ENCODE measurements at regions not wholly inside any gene's neighbourhood (a gene's known extent, or its start where the extent isn't known, plus 50 kb on each side); places are given as distances from the start of the nearest gene placed in this dataset.
"Not testable (repeated sequence)": the region's sequence is repeated elsewhere in the genome, so short reads cannot be mapped to it uniquely, and the experiment has no call there.

DNA sequence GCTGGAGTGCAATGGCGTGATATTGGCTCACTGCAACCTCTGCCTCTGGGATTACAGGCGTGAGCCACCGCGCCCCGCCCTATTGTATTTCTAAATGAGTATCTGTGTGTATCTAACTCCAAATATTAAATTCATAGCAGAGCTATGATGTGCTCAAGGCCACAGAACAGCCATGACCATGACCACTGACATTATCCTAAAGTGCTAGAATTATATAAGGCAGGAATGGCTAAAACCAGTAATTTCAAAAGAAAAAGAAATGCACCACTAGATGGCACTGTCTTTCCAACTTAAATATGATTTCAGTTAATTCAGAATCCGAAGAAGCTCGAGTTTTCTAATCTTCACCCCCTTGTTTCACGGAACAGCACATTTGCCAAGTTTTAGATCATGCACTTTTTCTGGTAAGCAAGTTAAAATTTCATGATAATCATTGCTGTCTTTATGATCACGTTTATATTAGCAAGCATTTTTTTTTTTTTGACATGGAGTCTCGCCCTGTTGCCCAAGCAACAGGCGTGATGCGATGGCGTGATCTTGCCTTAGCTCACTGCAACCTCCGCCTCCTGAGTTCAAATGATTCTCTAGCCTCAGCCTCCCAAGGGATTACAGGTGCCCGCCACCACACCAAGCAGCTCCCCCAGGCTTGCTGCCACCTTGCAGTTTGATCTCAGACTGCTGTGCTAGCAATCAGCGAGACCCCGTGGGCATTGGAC is 65.3 kb downstream of the OR13A1 start:
- DNase-seq (ENCODE audit: low spot score), result peak; percentile 49

DNA sequence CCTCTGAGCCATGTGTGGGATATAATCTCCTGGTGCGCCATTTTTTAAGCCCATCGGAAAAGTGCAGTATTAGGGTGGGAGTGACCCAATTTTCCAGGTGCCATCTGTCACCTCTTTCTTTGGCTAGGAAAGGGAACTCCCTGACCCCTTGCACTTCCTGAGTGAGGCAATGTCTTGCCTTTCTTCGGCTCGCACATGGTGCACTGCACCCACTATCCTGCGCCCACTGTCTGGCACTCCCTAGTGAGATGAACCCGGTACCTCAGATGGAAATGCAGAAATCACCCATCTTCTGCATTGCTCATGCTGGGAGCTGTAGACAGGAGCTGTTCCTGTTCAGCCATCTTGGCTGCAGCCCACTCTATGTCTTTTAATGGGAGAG is 64.7 kb downstream of the OR13A1 start:
- not testable (repeated sequence) for DNase-seq (ENCODE audit: low spot score)

Data from putamen (tissue), 1 donor.